Cardiac fibroblast (primary cell): ENCODE measurements at regions not wholly inside any gene's neighbourhood (a gene's known extent, or its start where the extent isn't known, plus 50 kb on each side); places are given as distances from the start of the nearest gene placed in this dataset.
"Not testable (repeated sequence)": the region's sequence is repeated elsewhere in the genome, so short reads cannot be mapped to it uniquely, and the experiment has no call there.

Experiments
- DNase-seq, 2 donors: peaks; one replicate each; pipeline versions ENCODE4 v3.0.0 to v3.0.0-alpha.2; 2010; ENCODE audit warnings: low read depth in 2 of 2
- H3K4me3 ChIP-seq, 2 donors: replicated peaks in 1 of 2; 1 replicate in 1 of 2; 2 replicates in 1 of 2; pipeline ENCODE4 v1.5.1; 2011; ENCODE audit warnings: low read depth in 2 of 2, low read length in 2 of 2, mild to moderate bottlenecking in 2 of 2, moderate library complexity in 1 of 2
- TF ChIP-seq, protein P1 (sequence below): IDR thresholded peaks from one replicate; pipeline ENCODE4 v1.5.1; 2011; ENCODE audit warnings: low read depth, mild to moderate bottlenecking, low read length, inconsistent platforms

DNA sequence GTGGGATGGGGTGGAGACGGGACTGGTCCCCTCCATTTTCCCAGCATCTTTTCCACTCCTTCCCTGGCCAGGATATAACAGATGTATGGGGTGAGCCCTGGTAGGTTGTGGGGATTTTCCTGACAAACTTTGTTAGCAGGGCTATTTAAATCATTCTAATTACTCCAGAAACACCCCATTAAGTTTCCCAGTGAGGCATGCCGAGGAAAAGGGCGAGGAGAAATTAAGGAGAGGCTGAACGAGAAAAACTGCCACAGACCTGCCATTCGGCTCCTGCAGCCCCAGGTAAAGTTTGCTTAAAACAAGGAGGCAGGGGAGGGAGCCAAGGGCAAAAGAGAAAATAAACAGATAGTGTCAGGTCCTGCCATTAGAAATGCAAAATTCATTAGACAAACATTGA is 428.2 kb downstream of the BUD13 start:
- H3K4me3 ChIP-seq = no peak overlapping the region
- no peak for DNase-seq

DNA sequence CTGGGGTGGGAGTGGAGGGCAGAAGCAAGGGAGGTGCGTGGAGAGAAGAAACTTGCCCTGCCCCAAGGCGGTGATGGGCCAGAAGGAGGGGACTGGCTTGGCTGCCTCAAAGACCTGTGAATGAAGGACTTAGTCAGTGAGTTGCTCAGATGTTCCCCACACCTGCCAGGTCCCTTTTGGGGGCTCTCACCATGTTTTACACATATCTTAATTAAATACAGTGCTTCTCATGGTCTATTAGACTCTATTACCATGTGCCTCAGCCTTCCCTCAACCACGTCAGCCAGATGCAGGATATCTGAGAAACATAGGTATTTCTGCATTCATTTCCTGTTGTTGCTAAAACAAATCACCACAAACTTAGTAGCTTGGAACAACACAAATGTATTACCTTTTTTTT is 429.5 kb downstream of the BUD13 start:
- TF ChIP-seq, protein P1, sequence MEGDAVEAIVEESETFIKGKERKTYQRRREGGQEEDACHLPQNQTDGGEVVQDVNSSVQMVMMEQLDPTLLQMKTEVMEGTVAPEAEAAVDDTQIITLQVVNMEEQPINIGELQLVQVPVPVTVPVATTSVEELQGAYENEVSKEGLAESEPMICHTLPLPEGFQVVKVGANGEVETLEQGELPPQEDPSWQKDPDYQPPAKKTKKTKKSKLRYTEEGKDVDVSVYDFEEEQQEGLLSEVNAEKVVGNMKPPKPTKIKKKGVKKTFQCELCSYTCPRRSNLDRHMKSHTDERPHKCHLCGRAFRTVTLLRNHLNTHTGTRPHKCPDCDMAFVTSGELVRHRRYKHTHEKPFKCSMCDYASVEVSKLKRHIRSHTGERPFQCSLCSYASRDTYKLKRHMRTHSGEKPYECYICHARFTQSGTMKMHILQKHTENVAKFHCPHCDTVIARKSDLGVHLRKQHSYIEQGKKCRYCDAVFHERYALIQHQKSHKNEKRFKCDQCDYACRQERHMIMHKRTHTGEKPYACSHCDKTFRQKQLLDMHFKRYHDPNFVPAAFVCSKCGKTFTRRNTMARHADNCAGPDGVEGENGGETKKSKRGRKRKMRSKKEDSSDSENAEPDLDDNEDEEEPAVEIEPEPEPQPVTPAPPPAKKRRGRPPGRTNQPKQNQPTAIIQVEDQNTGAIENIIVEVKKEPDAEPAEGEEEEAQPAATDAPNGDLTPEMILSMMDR = no peak
- DNase-seq = no peak
- no peak overlapping the region for H3K4me3 ChIP-seq

More for the DNA sequence above, 428.2 kb downstream of the BUD13 start:
- TF ChIP-seq, protein P1 = no peak

- no peak for DNase-seq
- TF ChIP-seq, protein P1 = no peak
- H3K4me3 ChIP-seq = no peak overlapping the region
These were observed 430.6 kb downstream of the BUD13 start for GRCh38 chr11:116342148-116342547.

DNA sequence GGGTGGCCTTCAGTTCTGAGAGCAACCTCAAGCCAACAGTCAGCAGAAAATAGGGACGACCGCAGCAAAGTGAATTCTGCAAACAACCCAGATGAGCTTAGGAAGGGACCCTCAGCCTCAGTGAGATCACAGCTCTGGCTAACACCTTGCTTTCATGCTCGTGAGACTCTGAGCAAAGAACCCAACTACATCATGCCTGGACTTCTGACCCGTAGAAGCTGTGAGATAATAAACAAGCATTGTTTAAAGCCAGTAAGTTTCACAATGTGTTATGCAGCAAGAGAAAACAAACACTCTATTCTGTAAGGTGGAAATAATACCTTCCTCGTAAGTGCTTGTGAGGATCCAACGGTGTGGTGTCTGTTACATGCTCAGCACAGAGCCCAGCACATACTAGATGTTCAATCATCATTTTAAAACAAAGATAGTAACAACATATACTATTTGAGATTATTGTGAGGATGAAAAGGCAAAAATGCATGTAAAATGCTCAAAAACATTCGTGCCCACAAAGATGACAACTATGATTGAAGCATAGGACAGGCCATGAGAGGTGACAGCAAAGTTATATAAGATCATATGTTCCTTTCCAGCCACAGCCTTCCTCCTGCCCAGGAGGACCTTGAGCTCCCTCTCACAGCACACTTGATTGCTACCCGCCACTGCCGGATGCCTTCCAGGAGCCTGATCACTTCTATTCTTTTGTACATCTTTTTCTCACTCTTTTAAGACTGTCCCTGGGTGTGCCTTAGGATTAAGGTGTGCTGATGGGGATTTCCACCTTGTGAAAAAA is 433.3 kb downstream of the BUD13 start:
- TF ChIP-seq, protein P1 = no peak
- no peak for DNase-seq
- no peak overlapping the region for H3K4me3 ChIP-seq

DNA sequence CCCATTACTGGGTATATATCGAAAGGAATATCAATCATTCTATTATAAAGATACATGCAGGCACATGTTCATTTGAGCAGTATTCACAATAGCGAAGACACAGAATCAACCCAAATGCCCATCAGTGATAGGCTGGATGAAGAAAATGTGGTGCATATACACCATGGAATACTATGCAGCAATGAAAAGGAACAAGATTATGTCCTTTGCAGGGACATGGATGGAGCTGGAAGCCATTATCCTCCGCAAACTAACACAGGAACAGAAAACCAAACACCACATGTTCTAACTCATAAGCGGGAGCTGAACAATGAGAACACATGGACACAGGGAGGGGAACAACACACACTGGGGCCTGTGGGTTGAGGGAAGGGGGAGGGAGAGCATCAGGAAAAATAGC is 434.3 kb downstream of the BUD13 start:
- H3K4me3 ChIP-seq, DNase-seq: not testable (repeated sequence)

- no peak for DNase-seq
- TF ChIP-seq, protein P1 = no peak
- no peak overlapping the region for H3K4me3 ChIP-seq
These were observed 436.2 kb downstream of the BUD13 start for GRCh38 chr11:116336540-116336939.

- TF ChIP-seq, protein P1 = no peak
- DNase-seq = no peak
- H3K4me3 ChIP-seq = no peak overlapping the region
These were observed 436.9 kb downstream of the BUD13 start for GRCh38 chr11:116335891-116336290.
